GM19023 (cell line): ENCODE measurements at regions not wholly inside any gene's neighbourhood (a gene's known extent, or its start where the extent isn't known, plus 50 kb on each side); places are given as distances from the start of the nearest gene placed in this dataset.
"Not testable (repeated sequence)": the region's sequence is repeated elsewhere in the genome, so short reads cannot be mapped to it uniquely, and the experiment has no call there.

Experiments used
- ATAC-seq: cut with Tn5 transposase; IDR thresholded peaks from one replicate; pipeline ENCODE4 v1.9.1; 2021; ENCODE audit warnings: mild to moderate bottlenecking, moderate library complexity; ENCODE audit not compliant: unreplicated experiment

- ATAC-seq: no peak
These were observed 69.5 kb upstream of the VGLL4 start for GRCh38 chr3:11713171-11713570.

- no peak for ATAC-seq
These were observed 68.9 kb upstream of the VGLL4 start for GRCh38 chr3:11712646-11713045.

- ATAC-seq: no peak
These were observed 68.2 kb upstream of the VGLL4 start for GRCh38 chr3:11711876-11712275.

- ATAC-seq: no peak
These were observed 66.1 kb upstream of the VGLL4 start for GRCh38 chr3:11709782-11710181.

DNA sequence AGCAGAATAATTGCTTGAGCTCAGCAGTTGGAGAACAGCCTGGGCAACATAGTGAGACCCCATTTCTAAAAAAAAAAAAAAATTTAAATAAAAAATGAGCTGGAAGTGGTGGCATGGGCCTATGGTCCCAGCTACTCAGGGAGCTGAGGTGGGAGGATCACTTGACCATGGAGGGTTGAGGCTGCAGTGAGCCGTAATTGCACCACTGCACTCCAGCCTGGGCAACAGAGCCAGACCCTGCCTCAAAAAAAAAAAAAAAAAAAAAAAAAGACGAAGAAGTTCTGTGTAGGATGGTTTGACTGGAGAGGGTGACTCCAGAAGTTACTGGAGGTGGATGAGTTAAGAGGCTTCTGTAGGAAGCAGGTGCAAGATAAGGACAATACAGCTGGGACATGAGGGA, 63.4 kb upstream of the VGLL4 start:
- ATAC-seq: not testable (repeated sequence)

GRCh38 chr3:11706604-11707003, 62.9 kb upstream of the VGLL4 start:
- no peak for ATAC-seq

GRCh38 chr3:11705049-11705448, 61.3 kb upstream of the VGLL4 start:
- no peak for ATAC-seq

DNA sequence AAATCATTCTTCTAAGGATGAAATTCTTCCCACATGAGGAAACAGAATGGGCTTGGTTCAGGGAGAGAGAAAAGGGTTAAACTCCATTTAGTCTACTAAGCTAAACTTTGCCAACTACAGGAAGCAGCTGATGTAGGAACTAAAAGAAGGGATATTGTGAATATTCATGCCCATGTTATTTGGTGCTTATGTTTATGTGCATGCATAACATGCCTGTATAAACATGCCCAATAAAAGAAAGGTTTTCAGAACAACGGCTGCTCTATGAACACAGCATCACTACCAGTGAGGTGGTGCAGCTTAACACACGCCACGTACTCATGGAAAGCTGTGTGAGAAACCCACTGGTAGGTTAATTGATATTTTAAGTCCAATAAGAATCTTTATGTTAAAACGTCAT, 59.4 kb upstream of the VGLL4 start:
- ATAC-seq: no peak

GRCh38 chr3:11699083-11699427, 55.3 kb upstream of the VGLL4 start:
- no peak for ATAC-seq

DNA sequence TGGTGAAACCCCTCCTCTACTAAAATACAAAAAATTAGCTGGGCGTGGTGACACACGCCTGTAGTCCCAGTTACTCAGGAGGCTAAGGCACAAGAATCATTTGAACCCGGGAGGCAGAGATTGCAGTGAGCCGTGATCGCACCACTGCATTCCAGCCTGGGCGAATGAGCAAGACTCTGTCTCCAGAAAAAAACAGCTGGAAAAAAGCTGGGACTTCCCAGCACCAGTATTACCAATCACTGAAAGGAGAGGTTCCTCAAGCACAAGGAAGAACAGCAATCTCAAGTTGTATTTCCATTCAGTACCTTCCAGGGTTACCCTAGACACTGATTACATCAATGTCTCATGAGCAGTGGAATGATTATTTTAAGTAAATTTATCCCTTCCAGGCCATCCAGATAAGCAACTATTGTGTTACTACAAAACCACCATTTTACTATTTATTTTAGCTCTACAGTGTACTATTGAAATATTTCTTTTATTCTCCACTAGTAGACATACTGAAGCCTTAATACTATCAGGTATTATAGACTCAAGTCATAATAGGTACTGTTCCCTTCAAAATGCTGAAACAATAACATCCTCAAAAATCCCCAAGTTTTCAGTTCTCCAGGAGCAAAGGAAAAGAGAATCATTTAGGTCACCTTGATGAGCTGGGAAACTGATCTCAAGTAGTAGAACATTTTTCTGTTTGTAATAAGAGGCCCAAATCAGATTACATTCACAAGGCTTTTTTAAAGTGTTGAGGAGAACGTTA, 54.8 kb upstream of the VGLL4 start:
- no peak for ATAC-seq

DNA sequence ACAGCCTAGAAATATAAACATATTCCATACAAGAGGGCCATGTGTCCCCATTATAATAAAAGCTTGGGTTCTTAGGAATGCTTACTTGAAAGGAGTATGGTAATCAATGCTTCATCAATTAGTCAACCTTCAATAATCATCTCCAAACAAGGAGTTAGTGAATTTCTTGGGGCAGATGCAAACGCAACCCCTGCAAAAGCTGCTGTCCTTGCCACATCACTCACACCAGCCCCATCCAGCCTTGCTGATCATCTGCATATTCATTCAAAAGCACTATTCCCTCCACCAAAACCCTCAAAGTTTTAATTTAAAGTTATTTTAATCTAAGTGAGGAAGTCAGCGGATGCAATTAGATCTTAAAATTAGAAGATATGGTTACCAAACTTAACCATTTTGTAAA, 54.0 kb upstream of the VGLL4 start:
- ATAC-seq: no peak

DNA sequence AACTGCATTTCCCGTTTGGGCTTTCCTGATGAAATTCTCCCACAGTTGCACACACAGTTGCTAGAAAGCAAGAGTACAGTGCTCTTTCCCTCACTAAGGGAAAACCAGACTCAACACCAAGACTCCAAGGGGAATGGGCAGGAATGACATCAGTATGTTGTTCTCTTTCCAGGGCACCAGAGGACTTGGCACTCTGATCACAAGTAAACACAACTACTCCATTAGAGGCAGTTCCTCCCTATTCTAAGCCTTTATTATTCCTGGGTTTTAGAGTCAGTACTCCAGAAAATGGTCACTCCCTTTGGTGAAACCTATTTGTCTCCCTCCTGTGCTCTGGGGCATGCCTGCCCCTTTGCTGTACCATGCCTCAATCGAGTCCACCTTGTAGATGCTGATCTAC, 52.3 kb upstream of the VGLL4 start:
- no peak for ATAC-seq
